ENCODE measurements at regions not wholly inside any gene's neighbourhood (a gene's known extent, or its start where the extent isn't known, plus 50 kb on each side); places are given as distances from the start of the nearest gene placed in this dataset.

GRCh38 chr10:3992382-3993178 lies 207.6 kb upstream of the KLF6 start:
- Histone ChIP-seq H3K4me3 (replicated peaks; ENCODE audit: insufficient read depth, low read length) (no peak overlapping the region), H3K27ac (replicated peaks) (no peak overlapping the region), H3K27me3 (ENCODE audit: insufficient read depth, poor library complexity, severe bottlenecking) (no peaks in the 10 kb centered on the region)
- no peak for DNase-seq (ENCODE audit: low read depth in 1 of 2, low spot score in 1 of 2)
- no peak for TF ChIP-seq CTCF (IDR thresholded peaks at IDR 0.05; ENCODE audit: insufficient read depth, low read length)
- TF ChIP-seq SPI1 (IDR thresholded peaks at IDR 0.05; ENCODE audit: borderline replicate concordance, low read depth): no peak
- TF ChIP-seq REST (IDR thresholded peaks at IDR 0.05; ENCODE audit: insufficient replicate concordance, low read depth): no peak
- TF ChIP-seq POLR2AphosphoS5 (IDR thresholded peaks at IDR 0.05; ENCODE audit: low read depth): no peak
- no peak for TF ChIP-seq GABPA (IDR thresholded peaks at IDR 0.05; ENCODE audit: low read depth)

- Histone ChIP-seq H3K27ac (replicated peaks) (no peak overlapping the region), H3K4me3 (replicated peaks; ENCODE audit: insufficient read depth, low read length) (no peak overlapping the region), H3K27me3 (ENCODE audit: insufficient read depth, poor library complexity, severe bottlenecking) (no peaks in the 10 kb centered on the region)
- TF ChIP-seq REST (IDR thresholded peaks at IDR 0.05; ENCODE audit: insufficient replicate concordance, low read depth) (no peak), SPI1 (IDR thresholded peaks at IDR 0.05; ENCODE audit: borderline replicate concordance, low read depth) (no peak), CTCF (IDR thresholded peaks at IDR 0.05; ENCODE audit: insufficient read depth, low read length) (no peak), GABPA (IDR thresholded peaks at IDR 0.05; ENCODE audit: low read depth) (no peak), POLR2AphosphoS5 (IDR thresholded peaks at IDR 0.05; ENCODE audit: low read depth) (no peak)
- no peak for DNase-seq (ENCODE audit: low read depth in 1 of 2, low spot score in 1 of 2)
Observed at GRCh38 chr10:3990307-3990706, 205.3 kb upstream of the KLF6 start.

- DNase-seq (ENCODE audit: low read depth in 1 of 2, low spot score in 1 of 2): no peak
- no peak for TF ChIP-seq POLR2AphosphoS5 (IDR thresholded peaks at IDR 0.05; ENCODE audit: low read depth)
- no peak for TF ChIP-seq CTCF (IDR thresholded peaks at IDR 0.05; ENCODE audit: insufficient read depth, low read length)
- TF ChIP-seq SPI1 (IDR thresholded peaks at IDR 0.05; ENCODE audit: borderline replicate concordance, low read depth): no peak
- no peak for TF ChIP-seq REST (IDR thresholded peaks at IDR 0.05; ENCODE audit: insufficient replicate concordance, low read depth)
- no peaks in the 10 kb centered on the region for H3K27me3 ChIP-seq (ENCODE audit: insufficient read depth, poor library complexity, severe bottlenecking)
- H3K4me3 ChIP-seq (replicated peaks; ENCODE audit: insufficient read depth, low read length): no peak overlapping the region
- no peak overlapping the region for H3K27ac ChIP-seq (replicated peaks)
Observed at GRCh38 chr10:3987143-3987974, 202.3 kb upstream of the KLF6 start.
